ENCODE measurements at regions not wholly inside any gene's neighbourhood (a gene's known extent, or its start where the extent isn't known, plus 50 kb on each side); places are given as distances from the start of the nearest gene placed in this dataset.

GRCh38 chr3:43155464-43156121 lies 49.7 kb upstream of the POMGNT2 start:
- intact Hi-C loops (cut with DNase I), result loop anchor here (10.0 kb wide), 2 partner anchors 201 to 349 kb away; no protein-coding TSS in a partner anchor
- Histone ChIP-seq H3K4me3 (ENCODE audit: low read length in 3 of 3) (no peak overlapping the region), H3K4me1 (ENCODE audit: control insufficient read depth in 2 of 3, insufficient read depth in 2 of 3, low read depth in 1 of 3, low read length in 3 of 3) (no peaks in the 10 kb centered on the region), H3K36me3 (ENCODE audit: control insufficient read depth in 2 of 3, insufficient read depth in 3 of 3, low read length in 3 of 3) (no peaks in the 10 kb centered on the region), H3K27ac (ENCODE audit: low read depth in 2 of 2, low read length in 2 of 2) (no peak overlapping the region), H3K9ac (ENCODE audit: low read length in 3 of 3) (no peak overlapping the region), H3K27me3 (ENCODE audit: control insufficient read depth, insufficient read depth, low read length) (no peaks in the 10 kb centered on the region), H3K9me3 (ENCODE audit: control insufficient read depth in 2 of 3, insufficient read depth in 1 of 3, low read length in 3 of 3) (no peaks in the 10 kb centered on the region)
- peak; percentile 41 for FAIRE-seq
- TF ChIP-seq CTCF (IDR thresholded peaks at IDR 0.05; ENCODE audit: borderline replicate concordance, extremely low read depth, insufficient read depth), result peak; percentile 72
- peak in 4 of 5 donors; percentile 56 to 83 (median 66) for DNase-seq
